Central memory CD8-positive, alpha-beta T cell (primary cell): ENCODE measurements at regions not wholly inside any gene's neighbourhood (a gene's known extent, or its start where the extent isn't known, plus 50 kb on each side); places are given as distances from the start of the nearest gene placed in this dataset.

ENCODE experiments used
- ATAC-seq: fragments of 150-1000 bp; cut with Tn5 transposase; replicated peaks from 2 replicates; pipeline ENCODE4 v1.10.0; 2022; ENCODE audit warnings: mild to moderate bottlenecking, moderate FRiP score, moderate number of reproducible peaks; ENCODE audit not compliant: poor library complexity, severe bottlenecking; ENCODE audit errors: extremely low read depth
- DNase-seq, 2 donors: peaks; one replicate each; pipeline ENCODE4 v3.0.0; 2021; ENCODE audit warnings: low spot score in 2 of 2
- H3K27ac Mint-ChIP-seq: one replicate; pipeline ENCODE4 v1.8.0; 2022; ENCODE audit warnings: low read depth, mild to moderate bottlenecking, moderate library complexity, mixed read lengths
- H3K27me3 Mint-ChIP-seq: one replicate; pipeline ENCODE4 v1.8.0; 2022; ENCODE audit warnings: mixed read lengths
- H3K36me3 Mint-ChIP-seq: one replicate; pipeline ENCODE4 v1.8.0; 2022; ENCODE audit warnings: mild to moderate bottlenecking, moderate library complexity, mixed read lengths; ENCODE audit not compliant: insufficient read depth
- H3K4me1 Mint-ChIP-seq: one replicate; pipeline ENCODE4 v1.8.0; 2022; ENCODE audit warnings: mixed read lengths
- H3K4me3 Mint-ChIP-seq: one replicate; pipeline ENCODE4 v1.8.0; 2022; ENCODE audit warnings: mild to moderate bottlenecking, moderate library complexity, mixed read lengths
- H3K9me3 Mint-ChIP-seq: one replicate; pipeline ENCODE4 v1.8.0; 2022; ENCODE audit warnings: mixed read lengths

DNA sequence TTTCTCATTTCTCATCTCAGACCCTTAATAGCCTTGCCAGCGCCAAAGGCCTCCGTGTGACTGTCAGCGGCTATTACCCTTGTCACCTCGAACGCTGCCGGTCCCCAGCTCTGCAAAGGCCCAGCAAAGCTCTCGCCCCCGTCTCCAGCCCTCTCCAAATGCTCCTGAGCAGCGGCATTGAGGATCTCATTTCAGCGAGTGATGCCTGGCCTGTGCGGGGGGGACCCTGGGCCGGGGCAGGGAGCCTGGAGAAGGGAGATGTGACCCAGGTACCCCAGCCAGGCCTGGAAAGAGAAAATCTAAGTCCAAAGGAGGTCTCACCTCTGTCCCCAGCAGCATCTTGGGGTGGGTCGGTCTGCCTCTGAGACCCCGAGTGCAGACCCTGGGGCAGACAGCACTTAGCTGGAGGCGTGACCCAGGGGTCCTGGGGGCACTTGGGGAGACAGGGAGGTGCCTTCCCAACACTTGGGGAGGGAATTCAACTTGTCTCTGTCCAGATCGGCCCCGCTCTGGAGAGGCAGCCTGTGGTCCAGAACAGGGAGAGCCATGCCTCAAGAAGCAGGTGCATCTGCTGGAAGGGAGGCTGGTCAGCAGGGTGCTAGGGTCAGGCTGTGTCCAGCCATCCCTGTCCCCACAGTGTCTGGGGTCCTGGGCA is 521.3 kb downstream of the TBC1D22A start:
- peaks cover 26% of the 10 kb centered on the region for H3K27me3 Mint-ChIP-seq
- no peaks in the 10 kb centered on the region for H3K9me3 Mint-ChIP-seq
- ATAC-seq (no peak), DNase-seq (no peak)
- H3K4me3 Mint-ChIP-seq, result no peak overlapping the region
- no peak overlapping the region for H3K27ac Mint-ChIP-seq
- H3K4me1 Mint-ChIP-seq, result no peaks in the 10 kb centered on the region
- H3K36me3 Mint-ChIP-seq, result no peaks in the 10 kb centered on the region

GRCh38 chr22:47282851-47283250 is 520.4 kb downstream of the TBC1D22A start:
- Mint-ChIP-seq H3K9me3 (no peaks in the 10 kb centered on the region), H3K36me3 (no peaks in the 10 kb centered on the region), H3K4me1 (no peaks in the 10 kb centered on the region), H3K27me3 (peaks cover 30% of the 10 kb centered on the region), H3K27ac (no peak overlapping the region), H3K4me3 (no peak overlapping the region)
- ATAC-seq (no peak), DNase-seq (no peak)

GRCh38 chr22:47282366-47282765 is 519.9 kb downstream of the TBC1D22A start:
- Mint-ChIP-seq H3K9me3 (no peaks in the 10 kb centered on the region), H3K27me3 (peaks cover 30% of the 10 kb centered on the region), H3K27ac (no peak overlapping the region), H3K4me1 (no peaks in the 10 kb centered on the region), H3K36me3 (no peaks in the 10 kb centered on the region), H3K4me3 (no peak overlapping the region)
- no peak for DNase-seq
- no peak for ATAC-seq

DNA sequence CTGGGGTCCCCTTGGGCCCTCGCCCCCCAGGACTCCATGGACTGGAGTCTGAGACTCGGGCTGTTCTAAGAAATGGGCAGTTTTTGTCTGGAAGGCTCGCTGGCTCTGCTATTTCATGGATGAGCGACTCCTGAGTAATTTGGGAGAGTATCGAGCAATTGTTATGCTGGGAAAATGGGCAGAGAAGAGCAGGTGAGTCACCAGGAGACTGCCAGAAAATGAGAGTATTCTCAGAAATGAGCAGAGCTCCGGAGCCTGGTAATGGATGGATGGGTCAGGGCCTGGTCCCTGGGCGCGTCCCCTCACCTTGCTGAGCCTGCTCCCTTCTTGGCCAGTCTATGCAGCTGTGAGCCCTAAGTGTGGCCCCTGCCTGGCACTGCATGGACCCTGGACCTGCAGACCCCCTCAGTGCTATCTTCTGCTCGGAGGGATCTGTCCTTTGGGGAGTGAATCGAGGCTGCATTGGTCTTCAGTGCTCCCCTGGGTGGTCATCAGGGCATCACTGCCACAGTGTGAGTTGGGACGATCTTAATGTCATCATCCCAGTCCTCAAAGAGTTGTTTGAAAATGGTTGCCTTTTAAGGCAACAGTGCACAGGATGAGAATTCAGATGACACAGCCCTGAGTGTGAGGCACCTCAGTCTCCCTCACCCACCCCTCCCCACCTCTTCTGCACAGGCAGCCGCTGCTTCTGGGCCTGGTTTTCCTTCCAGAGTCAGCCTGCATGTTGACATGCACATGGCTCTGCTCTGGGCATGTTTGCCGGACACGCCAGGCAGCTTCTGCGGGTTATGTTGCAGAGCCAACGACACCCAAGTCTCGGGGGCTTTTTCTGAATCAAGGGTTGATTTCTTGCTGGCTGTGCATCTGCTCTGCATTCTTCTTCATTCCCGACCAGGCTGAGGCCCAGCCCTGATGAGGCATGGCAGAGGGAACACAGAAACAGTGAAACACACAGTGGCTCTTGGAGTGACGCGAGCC is 519.0 kb downstream of the TBC1D22A start:
- H3K9me3 Mint-ChIP-seq, result no peaks in the 10 kb centered on the region
- no peak overlapping the region for H3K27ac Mint-ChIP-seq

DNA sequence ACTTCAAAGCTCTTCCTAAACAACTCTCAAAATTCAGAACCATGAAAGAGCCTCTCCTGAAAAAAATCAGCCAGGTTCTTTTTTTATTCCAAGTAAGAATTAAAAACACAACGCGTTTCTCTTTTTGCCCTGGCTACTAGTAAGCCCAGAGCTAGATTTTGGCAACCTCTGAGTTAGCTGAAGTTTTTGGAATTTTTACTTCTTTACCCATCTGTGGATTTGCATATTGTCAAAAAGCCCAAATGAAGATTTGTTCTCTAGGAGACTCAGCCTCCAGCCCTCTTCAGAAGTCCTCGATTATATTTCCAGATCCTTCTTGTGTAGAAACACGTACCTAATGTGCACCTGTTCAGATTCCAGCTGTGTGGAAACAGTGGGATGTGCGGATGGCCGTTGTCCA is 517.9 kb downstream of the TBC1D22A start:
- no peak overlapping the region for H3K27ac Mint-ChIP-seq
- ATAC-seq, result no peak
- no peak overlapping the region for H3K4me3 Mint-ChIP-seq
- no peaks in the 10 kb centered on the region for H3K4me1 Mint-ChIP-seq
- H3K9me3 Mint-ChIP-seq, result no peaks in the 10 kb centered on the region
- H3K27me3 Mint-ChIP-seq, result peaks cover 43% of the 10 kb centered on the region
- no peaks in the 10 kb centered on the region for H3K36me3 Mint-ChIP-seq
- DNase-seq, result no peak

More for the DNA sequence above, 519.0 kb downstream of the TBC1D22A start:
- no peak for DNase-seq
- Mint-ChIP-seq H3K4me1 (no peaks in the 10 kb centered on the region), H3K4me3 (no peak overlapping the region), H3K27me3 (peaks cover 36% of the 10 kb centered on the region), H3K36me3 (no peaks in the 10 kb centered on the region)
- no peak for ATAC-seq

DNA sequence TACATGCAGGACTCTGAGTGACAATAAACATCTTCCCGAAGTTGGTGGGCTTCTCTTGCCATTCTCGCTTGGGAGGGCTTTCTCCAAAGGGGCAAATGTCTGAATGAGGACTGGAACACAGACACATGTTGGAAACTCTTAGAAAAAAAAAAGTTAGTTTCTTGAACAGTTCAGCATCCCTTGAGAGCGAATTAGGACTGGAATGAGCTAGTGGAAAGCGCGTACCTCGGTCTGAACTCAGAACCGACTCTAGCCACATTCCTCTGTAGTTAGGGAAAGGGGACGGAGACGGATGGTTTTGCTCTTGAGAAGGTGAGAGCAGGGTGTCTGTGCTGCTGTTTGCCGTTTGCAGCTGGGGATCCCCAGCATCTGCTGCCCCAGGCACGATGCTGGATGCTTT is 517.3 kb downstream of the TBC1D22A start:
- Mint-ChIP-seq H3K27me3 (peaks cover 48% of the 10 kb centered on the region), H3K4me3 (no peak overlapping the region), H3K4me1 (no peaks in the 10 kb centered on the region), H3K27ac (no peak overlapping the region), H3K36me3 (no peaks in the 10 kb centered on the region), H3K9me3 (no peaks in the 10 kb centered on the region)
- DNase-seq (no peak), ATAC-seq (no peak)

DNA sequence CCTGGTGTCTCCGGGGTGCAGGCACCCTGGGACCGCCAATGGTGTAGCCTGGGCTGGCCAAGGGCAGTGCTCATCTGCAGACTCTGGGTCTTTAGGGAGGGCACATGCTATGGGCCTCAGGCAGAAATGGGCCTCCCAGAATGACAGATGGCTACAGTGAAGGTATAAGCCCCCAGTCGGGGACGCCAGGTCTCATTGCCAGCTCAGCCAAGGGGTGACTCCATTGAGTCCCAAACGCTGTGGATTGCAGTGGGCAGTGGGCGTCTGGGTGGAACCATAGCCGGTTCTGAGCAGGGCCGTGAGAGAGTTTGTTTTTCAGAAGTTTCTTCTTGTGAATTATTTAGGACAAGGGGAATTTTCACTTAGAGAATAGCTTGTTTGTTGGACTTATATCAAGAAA is 516.9 kb downstream of the TBC1D22A start:
- Mint-ChIP-seq H3K36me3 (no peaks in the 10 kb centered on the region), H3K27me3 (peaks cover 52% of the 10 kb centered on the region), H3K27ac (no peak overlapping the region), H3K4me1 (no peaks in the 10 kb centered on the region), H3K4me3 (no peak overlapping the region), H3K9me3 (no peaks in the 10 kb centered on the region)
- DNase-seq (no peak), ATAC-seq (no peak)

DNA sequence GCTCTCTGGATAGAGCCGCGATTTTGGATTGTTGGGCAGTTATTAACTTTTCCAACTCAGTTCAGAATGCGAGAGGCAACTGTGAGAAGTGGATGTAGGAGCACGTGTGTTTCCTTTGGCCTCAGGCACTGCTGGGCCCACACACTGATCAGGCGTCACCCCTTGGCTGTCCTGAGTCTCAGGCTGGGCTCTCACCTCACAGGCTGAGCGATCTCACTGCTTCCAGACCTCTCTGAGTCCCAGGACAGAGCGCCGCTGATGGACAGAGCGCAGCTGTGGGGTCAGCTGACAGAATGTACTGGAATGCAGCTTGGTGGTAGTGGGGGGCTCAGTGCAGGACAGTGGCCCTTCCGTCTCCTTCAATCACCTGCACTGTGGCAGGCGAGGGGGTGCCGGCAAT is 516.2 kb downstream of the TBC1D22A start:
- no peaks in the 10 kb centered on the region for H3K9me3 Mint-ChIP-seq
- no peak for DNase-seq
- H3K4me1 Mint-ChIP-seq, result no peaks in the 10 kb centered on the region
- H3K36me3 Mint-ChIP-seq, result no peaks in the 10 kb centered on the region
- peaks cover 55% of the 10 kb centered on the region for H3K27me3 Mint-ChIP-seq
- no peak overlapping the region for H3K4me3 Mint-ChIP-seq
- ATAC-seq, result no peak
- H3K27ac Mint-ChIP-seq, result no peak overlapping the region

DNA sequence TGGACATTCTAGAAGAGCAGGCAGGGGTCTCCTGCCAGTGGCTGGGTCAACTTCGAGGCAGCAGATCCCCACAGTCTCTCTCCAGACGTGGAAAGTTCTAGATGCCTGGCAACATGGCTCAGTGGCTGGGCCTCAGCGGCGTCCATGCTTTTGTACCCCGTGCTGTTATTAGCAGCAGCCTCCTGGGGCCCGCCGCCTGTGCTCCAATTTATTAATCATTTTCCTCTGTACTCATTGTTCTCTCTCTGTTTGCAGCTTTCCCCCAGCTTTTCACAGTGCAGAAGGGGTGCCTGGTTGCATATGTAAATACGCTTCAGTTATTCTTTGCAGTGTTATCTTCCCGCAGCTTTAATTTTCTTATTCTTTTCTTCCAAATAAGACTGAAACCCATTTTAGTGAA is 515.1 kb downstream of the TBC1D22A start:
- Mint-ChIP-seq H3K9me3 (no peaks in the 10 kb centered on the region), H3K4me1 (no peaks in the 10 kb centered on the region), H3K27ac (no peak overlapping the region), H3K27me3 (peaks cover 44% of the 10 kb centered on the region), H3K36me3 (no peaks in the 10 kb centered on the region), H3K4me3 (no peak overlapping the region)
- DNase-seq, result no peak
- ATAC-seq, result no peak

- H3K27me3 Mint-ChIP-seq, result peaks cover 44% of the 10 kb centered on the region
- ATAC-seq (no peak), DNase-seq (no peak)
- H3K9me3 Mint-ChIP-seq, result no peaks in the 10 kb centered on the region
- no peaks in the 10 kb centered on the region for H3K4me1 Mint-ChIP-seq
- H3K27ac Mint-ChIP-seq, result no peak overlapping the region
- no peaks in the 10 kb centered on the region for H3K36me3 Mint-ChIP-seq
- no peak overlapping the region for H3K4me3 Mint-ChIP-seq
Measured at GRCh38 chr22:47276991-47277390, 514.5 kb downstream of the TBC1D22A start.

GRCh38 chr22:47276450-47276820 is 514.0 kb downstream of the TBC1D22A start:
- DNase-seq (no peak), ATAC-seq (no peak)
- H3K4me1 Mint-ChIP-seq, result no peaks in the 10 kb centered on the region
- H3K27ac Mint-ChIP-seq, result no peak overlapping the region
- H3K36me3 Mint-ChIP-seq, result no peaks in the 10 kb centered on the region
- H3K4me3 Mint-ChIP-seq, result no peak overlapping the region
- peaks cover 44% of the 10 kb centered on the region for H3K27me3 Mint-ChIP-seq
- no peaks in the 10 kb centered on the region for H3K9me3 Mint-ChIP-seq

DNA sequence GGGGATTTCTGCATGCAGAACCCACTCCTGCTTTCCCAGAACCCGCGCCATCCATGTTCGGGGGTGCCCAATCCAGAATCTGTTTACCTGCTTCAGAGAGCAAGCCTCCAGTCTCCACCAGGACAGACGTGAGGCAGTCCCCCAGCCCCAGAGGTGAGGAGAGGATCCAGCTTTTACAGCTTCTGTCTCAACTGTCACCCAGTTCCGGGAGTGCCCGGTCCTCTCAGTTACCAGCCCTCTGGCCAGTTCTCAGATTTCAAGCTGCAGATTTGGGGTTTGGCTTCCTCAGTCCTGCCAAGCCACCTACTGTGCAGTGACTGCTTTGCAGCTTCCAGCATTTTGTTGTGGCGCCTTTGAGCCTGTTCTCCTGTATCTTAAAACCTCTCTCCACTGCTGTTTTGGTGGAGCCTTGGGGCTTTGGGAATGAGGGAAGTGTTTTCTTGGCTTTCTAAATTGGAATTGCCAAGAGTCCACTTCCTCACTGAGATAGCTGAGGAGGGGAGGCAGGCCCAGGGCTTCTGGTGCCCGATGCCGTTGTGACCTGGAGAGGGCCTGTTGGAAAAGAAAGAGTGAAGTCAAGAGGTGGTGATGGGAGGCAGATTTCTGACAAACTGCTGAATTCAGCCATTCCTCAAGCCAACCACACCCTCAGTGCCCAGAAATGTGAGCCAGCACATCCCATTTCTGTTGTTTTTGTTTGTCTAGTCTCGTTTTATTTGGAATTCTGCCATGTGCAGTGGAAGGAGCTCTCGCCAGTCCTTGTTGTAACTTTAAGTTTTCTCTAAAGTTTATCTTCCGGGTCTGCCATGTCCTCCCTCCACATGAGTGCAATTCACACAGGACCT is 513.4 kb downstream of the TBC1D22A start:
- no peak for DNase-seq
- Mint-ChIP-seq H3K4me1 (no peaks in the 10 kb centered on the region), H3K9me3 (no peaks in the 10 kb centered on the region), H3K4me3 (no peak overlapping the region), H3K27me3 (peaks cover 44% of the 10 kb centered on the region), H3K36me3 (no peaks in the 10 kb centered on the region), H3K27ac (no peak overlapping the region)
- no peak for ATAC-seq
